ENCODE measurements at regions not wholly inside any gene's neighbourhood (a gene's known extent, or its start where the extent isn't known, plus 50 kb on each side); places are given as distances from the start of the nearest gene placed in this dataset.

- no peak for TF ChIP-seq POLR2AphosphoS5 (IDR thresholded peaks at IDR 0.05; ENCODE audit: borderline replicate concordance, low read depth, low read length)
- no peak for TF ChIP-seq EZH2 (IDR thresholded peaks at IDR 0.05)
These were observed 96.4 kb downstream of the DIRAS2 start for GRCh38 chr9:90546200-90546599.
